H1 (cell line): ENCODE measurements at regions not wholly inside any gene's neighbourhood (a gene's known extent, or its start where the extent isn't known, plus 50 kb on each side); places are given as distances from the start of the nearest gene placed in this dataset.

ENCODE experiments used
- CTCF ChIA-PET: fragments of 300-600 bp; sonication (Branson Sonifier 250); formaldehyde crosslinking; loops from one replicate; lab custom pipeline; 2021; ENCODE audit not compliant: partially characterized antibody; lab: Charles Lee
- POLR2A ChIA-PET: fragments of 300-600 bp; sonication (Branson Sonifier 250); formaldehyde crosslinking; loops from one replicate; lab custom pipeline; 2021; ENCODE audit warnings: inconsistent platforms; ENCODE audit not compliant: partially characterized antibody; lab: Charles Lee
- DNase-seq, 2 experiments: peaks; one replicate each; pipeline versions ENCODE4 v3.0.0 to v3.0.0-alpha.2; 2010 to 2022; ENCODE audit warnings: low spot score in 2 of 2, low read depth in 1 of 2, mixed read lengths in 1 of 2
- FAIRE-seq: peaks from 2 replicates; lab custom pipeline; 2011; peaks lifted over from hg19 to GRCh38; lab: Jason Lieb, UNC
- H2AFZ ChIP-seq: 2 replicates; pipeline ENCODE4 v1.8.1; 2012; ENCODE audit warnings: low read length, inconsistent platforms
- H2AK5ac ChIP-seq: 2 replicates; pipeline ENCODE4 v1.6.1; 2013; ENCODE audit warnings: low read depth, low read length
- H2BK120ac ChIP-seq: replicated peaks from 2 replicates; pipeline ENCODE3; 2013; ENCODE audit warnings: low read depth, low read length, inconsistent platforms
- H2BK12ac ChIP-seq: 2 replicates; pipeline ENCODE4 v1.6.1; 2013; ENCODE audit warnings: low read depth, low read length
- H2BK15ac ChIP-seq: 2 replicates; pipeline ENCODE4 v1.6.1; 2013; ENCODE audit warnings: low read length
- H2BK20ac ChIP-seq: 2 replicates; pipeline ENCODE4 v1.6.1; 2013; ENCODE audit warnings: low read length
- H2BK5ac ChIP-seq: 2 replicates; pipeline ENCODE4 v1.6.1; 2013; ENCODE audit warnings: low read depth, low read length
- H3K14ac ChIP-seq: 2 replicates; pipeline ENCODE4 v1.6.1; 2013; ENCODE audit warnings: inconsistent platforms; ENCODE audit not compliant: insufficient read length
- H3K18ac ChIP-seq: 2 replicates; pipeline ENCODE4 v1.6.1; 2013; ENCODE audit warnings: low read length; ENCODE audit errors: extremely low read depth
- H3K23ac ChIP-seq: 2 replicates; pipeline ENCODE4 v1.6.1; 2013; ENCODE audit warnings: inconsistent platforms; ENCODE audit not compliant: insufficient read length
- H3K23me2 ChIP-seq: 2 replicates; pipeline ENCODE4 v1.6.1; 2013; ENCODE audit warnings: low read depth, low read length
- H3K27ac ChIP-seq: 2 replicates; pipeline ENCODE4 v1.6.1; 2011; ENCODE audit warnings: low read depth, low read length, inconsistent platforms
- H3K27me3 ChIP-seq, 4 experiments: replicated peaks in 1 of 4; 1 replicate in 1 of 4; 2 replicates in 3 of 4; pipeline versions ENCODE4 v1.6.1 to v1.8.1; 2011 to 2013; ENCODE audit warnings: low read length in 3 of 4, mild to moderate bottlenecking in 3 of 4, inconsistent platforms in 2 of 4, mixed read lengths in 2 of 4, moderate library complexity in 1 of 4; ENCODE audit not compliant: control insufficient read depth in 3 of 4, insufficient read depth in 3 of 4; ENCODE audit errors: extremely low read depth in 1 of 4
- H3K36me3 ChIP-seq, 4 experiments: 2 replicates each; pipeline versions ENCODE4 v1.6.1 to v1.8.1; 2011 to 2013; ENCODE audit warnings: mild to moderate bottlenecking in 4 of 4, low read length in 3 of 4, moderate library complexity in 2 of 4, control low read depth in 1 of 4, inconsistent platforms in 1 of 4; ENCODE audit not compliant: insufficient read depth in 4 of 4, control insufficient read depth in 2 of 4
- H3K4ac ChIP-seq: replicated peaks from 2 replicates; pipeline ENCODE3; 2013; ENCODE audit warnings: low read length, low read depth, mixed read lengths, inconsistent platforms; ENCODE audit not compliant: insufficient read length
- H3K4me1 ChIP-seq, 4 experiments: replicated peaks in 1 of 4; 1 replicate in 1 of 4; 2 replicates in 3 of 4; pipeline versions ENCODE4 v1.6.1 to v1.8.1; 2011 to 2013; ENCODE audit warnings: low read length in 3 of 4, inconsistent platforms in 2 of 4, mixed read lengths in 1 of 4; ENCODE audit not compliant: insufficient read depth in 4 of 4, control insufficient read depth in 3 of 4
- H3K4me2 ChIP-seq, 2 experiments: 2 replicates each; pipeline versions ENCODE4 v1.6.1 to v1.8.1; 2011 to 2013; ENCODE audit warnings: low read depth in 2 of 2, low read length in 2 of 2, control low read depth in 1 of 2, inconsistent platforms in 1 of 2, mild to moderate bottlenecking in 1 of 2; ENCODE audit not compliant: insufficient read depth in 1 of 2
- H3K4me3 ChIP-seq, 4 experiments: fragments of 200-600, 300-600 bp in 1 of 4; sonication (generic), shearing (Covaris generic), sonication (Bioruptor Twin) in 1 of 4; 2 replicates each; pipeline versions ENCODE4 v1.5.1 to v1.8.1; 2011 to 2016; ENCODE audit warnings: low read length in 4 of 4, low read depth in 3 of 4, control low read depth in 2 of 4, inconsistent platforms in 2 of 4, mild to moderate bottlenecking in 2 of 4, mixed read lengths in 1 of 4, moderate library complexity in 1 of 4; ENCODE audit not compliant: insufficient read depth in 2 of 4; ENCODE audit errors: extremely low read depth in 1 of 4
- H3K56ac ChIP-seq: replicated peaks from 2 replicates; pipeline ENCODE3; 2013; ENCODE audit warnings: low read depth, mild to moderate bottlenecking, mixed read lengths, low read length, inconsistent platforms; ENCODE audit not compliant: insufficient read length
- H3K79me1 ChIP-seq: 2 replicates; pipeline ENCODE4 v1.6.1; 2013; ENCODE audit warnings: low read depth, low read length, control low read depth
- H3K79me2 ChIP-seq, 2 experiments: 2 replicates each; pipeline versions ENCODE4 v1.6.1 to v1.8.1; 2012 to 2013; ENCODE audit warnings: low read length in 2 of 2, mild to moderate bottlenecking in 2 of 2, inconsistent platforms in 1 of 2; ENCODE audit not compliant: insufficient read depth in 2 of 2, control insufficient read depth in 1 of 2
- H3K9ac ChIP-seq, 4 experiments: replicated peaks in 1 of 4; 1 replicate in 1 of 4; 2 replicates in 3 of 4; pipeline versions ENCODE4 v1.6.1 to v1.8.1; 2011 to 2013; ENCODE audit warnings: low read depth in 3 of 4, low read length in 3 of 4, control low read depth in 2 of 4, mild to moderate bottlenecking in 2 of 4, moderate library complexity in 2 of 4, inconsistent platforms in 1 of 4; ENCODE audit errors: extremely low read depth in 1 of 4
- H3K9me3 ChIP-seq, 2 experiments: 2 replicates each; pipeline versions ENCODE4 v1.6.1 to v1.8.1; 2012 to 2013; ENCODE audit warnings: mild to moderate bottlenecking in 2 of 2, moderate library complexity in 2 of 2, control low read depth in 1 of 2, inconsistent platforms in 1 of 2, low read depth in 1 of 2, low read length in 1 of 2, mixed read lengths in 1 of 2; ENCODE audit not compliant: insufficient read depth in 2 of 2
- H4K20me1 ChIP-seq, 2 experiments: replicated peaks in 1 of 2; 2 replicates each; pipeline versions ENCODE3 to v1.8.1; 2011 to 2013; ENCODE audit warnings: inconsistent platforms in 2 of 2, low read length in 2 of 2, mild to moderate bottlenecking in 1 of 2; ENCODE audit not compliant: insufficient read depth in 2 of 2, control insufficient read depth in 1 of 2
- H4K5ac ChIP-seq: 2 replicates; pipeline ENCODE4 v1.6.1; 2013; ENCODE audit warnings: low read length, low read depth, mixed read lengths, inconsistent platforms; ENCODE audit not compliant: insufficient read length
- H4K8ac ChIP-seq: 2 replicates; pipeline ENCODE4 v1.8.0; 2013; ENCODE audit warnings: mild to moderate bottlenecking, moderate library complexity, low read length, inconsistent platforms; ENCODE audit not compliant: insufficient read depth; ENCODE audit errors: extremely low read depth
- H4K91ac ChIP-seq: replicated peaks from 2 replicates; pipeline ENCODE3; 2013; ENCODE audit warnings: low read length, mixed read lengths, inconsistent platforms; ENCODE audit not compliant: insufficient read length
- CHD2 ChIP-seq: IDR thresholded peaks from 2 replicates; pipeline ENCODE4 v1.6.1; 2012; ENCODE audit warnings: low read length, improper control_type of control experiment
- CREB1 ChIP-seq: IDR thresholded peaks from 2 replicates; pipeline ENCODE4 v1.6.1; 2012; ENCODE audit warnings: inconsistent platforms
- GTF2F1 ChIP-seq: IDR thresholded peaks from 2 replicates; pipeline ENCODE4 v1.6.1; 2012; ENCODE audit warnings: low read depth, low read length, improper control_type of control experiment, borderline replicate concordance
- POU5F1 ChIP-seq: IDR thresholded peaks from 2 replicates; pipeline ENCODE4 v1.6.1; 2011; ENCODE audit warnings: low read depth, mild to moderate bottlenecking, low read length, moderate library complexity
- RXRA ChIP-seq: IDR thresholded peaks from 2 replicates; pipeline ENCODE4 v1.6.1; 2011; ENCODE audit warnings: low read depth, mild to moderate bottlenecking, low read length, moderate library complexity; ENCODE audit not compliant: insufficient read depth
- SAP30 ChIP-seq: fragments of 300-600 bp; sonication (generic); IDR thresholded peaks from 2 replicates; pipeline ENCODE4 v1.7.1; 2012; ENCODE audit warnings: low read length, moderate library complexity, mild to moderate bottlenecking, inconsistent platforms; ENCODE audit not compliant: insufficient read depth, insufficient replicate concordance
- SIRT6 ChIP-seq: IDR thresholded peaks from one replicate; pipeline ENCODE4 v1.7.1; 2012; ENCODE audit warnings: low read length, inconsistent platforms
- WGBS, 2 experiments: shearing (Covaris generic) in 1 of 2; methylation state at CpG; one replicate each; pipeline versions ENCODE4 v1.1.6 to v1.1.7; 2013 to 2015; ENCODE audit warnings: low lambda C conversion rate in 2 of 2, mixed read lengths in 2 of 2, inconsistent platforms in 1 of 2, low coverage in 1 of 2, missing lambda C conversion rate in 1 of 2; ENCODE audit not compliant: insufficient replicate concordance in 2 of 2, insufficient coverage in 1 of 2, insufficient read length in 1 of 2; ENCODE audit errors: extremely low coverage in 1 of 2, missing lambda C conversion rate in 1 of 2; 5-methylcytosine and 5-hydroxymethylcytosine counted together
- TF ChIP-seq, protein P1 (sequence below): IDR thresholded peaks from 2 replicates; pipeline ENCODE4 v1.6.1; 2011; ENCODE audit warnings: low read depth, mild to moderate bottlenecking, low read length; ENCODE audit not compliant: insufficient read depth

GRCh38 chr2:51158251-51158650 is 126.3 kb upstream of the NRXN1 start:
- no peaks in the 10 kb centered on the region for H3K9me3 ChIP-seq
- H3K79me1 ChIP-seq, result no peaks in the 10 kb centered on the region
- no peak overlapping the region for H3K27ac ChIP-seq
- no peak overlapping the region for H2BK12ac ChIP-seq
- H3K23me2 ChIP-seq, result no peaks in the 10 kb centered on the region
- no peak for FAIRE-seq
- H3K4me1 ChIP-seq, result no peaks in the 10 kb centered on the region
- H3K18ac ChIP-seq, result no peak overlapping the region
- no peak overlapping the region for H2BK15ac ChIP-seq
- H2AK5ac ChIP-seq, result no peak overlapping the region
- no peak overlapping the region for H4K91ac ChIP-seq
- no peaks in the 10 kb centered on the region for H4K20me1 ChIP-seq
- no peak overlapping the region for H3K56ac ChIP-seq
- no peaks in the 10 kb centered on the region for H3K79me2 ChIP-seq
- H3K9ac ChIP-seq, result no peak overlapping the region
- no peak overlapping the region for H4K8ac ChIP-seq
- no peak overlapping the region for H3K14ac ChIP-seq
- no peak overlapping the region for H3K4me3 ChIP-seq
- CTCF ChIA-PET, result no interaction called here
- POLR2A ChIA-PET, result no interaction called here
- TF ChIP-seq CREB1 (no peak), CHD2 (no peak), RXRA (no peak), GTF2F1 (no peak), SIRT6 (no peak), POU5F1 (no peak), SAP30 (no peak)
- TF ChIP-seq, protein P1, sequence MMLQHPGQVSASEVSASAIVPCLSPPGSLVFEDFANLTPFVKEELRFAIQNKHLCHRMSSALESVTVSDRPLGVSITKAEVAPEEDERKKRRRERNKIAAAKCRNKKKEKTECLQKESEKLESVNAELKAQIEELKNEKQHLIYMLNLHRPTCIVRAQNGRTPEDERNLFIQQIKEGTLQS, result no peak
- no peak overlapping the region for H3K4ac ChIP-seq
- no peak overlapping the region for H2AFZ ChIP-seq
- no peak overlapping the region for H2BK5ac ChIP-seq
- H3K36me3 ChIP-seq, result no peaks in the 10 kb centered on the region
- H4K5ac ChIP-seq, result no peak overlapping the region
- H2BK20ac ChIP-seq, result no peak overlapping the region
- 96% methylated on average over 1 of the region's 1 CpG; no CpG with 5 or more reads in 1 of the 2 experiments for WGBS, 2 experiments
- H3K27me3 ChIP-seq, result peaks cover 0 to 1% (median 0%) of the 10 kb centered on the region in 4 experiments; a peak in 2 of 7 replicates
- H3K23ac ChIP-seq, result no peak overlapping the region
- no peak for DNase-seq
- H2BK120ac ChIP-seq, result no peak overlapping the region
- no peak overlapping the region for H3K4me2 ChIP-seq
